Stomach smooth muscle (tissue), 2 donors: ENCODE measurements at regions not wholly inside any gene's neighbourhood (a gene's known extent, or its start where the extent isn't known, plus 50 kb on each side); places are given as distances from the start of the nearest gene placed in this dataset.

Experiments
- H3K27ac ChIP-seq: one replicate; pipeline ENCODE4 v1.7.0; 2013; ENCODE audit warnings: mild to moderate bottlenecking, low read length, inconsistent platforms
- H3K27me3 ChIP-seq, 2 donors: one replicate each; pipeline ENCODE4 v1.7.0; 2013; ENCODE audit warnings: low read length in 2 of 2; ENCODE audit not compliant: insufficient read depth in 2 of 2, control insufficient read depth in 1 of 2
- H3K36me3 ChIP-seq, 2 donors: one replicate each; pipeline ENCODE4 v1.7.0; 2013; ENCODE audit warnings: low read length in 2 of 2; ENCODE audit not compliant: control insufficient read depth in 2 of 2, insufficient read depth in 2 of 2
- H3K4me1 ChIP-seq: one replicate; pipeline ENCODE4 v1.7.0; 2013; ENCODE audit warnings: low read length; ENCODE audit not compliant: control insufficient read depth, insufficient read depth
- H3K4me3 ChIP-seq, 2 donors: one replicate each; pipeline ENCODE4 v1.7.0; 2013; ENCODE audit warnings: low read length in 2 of 2
- H3K9ac ChIP-seq, 2 donors: one replicate each; pipeline ENCODE4 v1.7.0; 2013; ENCODE audit warnings: low read length in 2 of 2, mild to moderate bottlenecking in 1 of 2
- H3K9me3 ChIP-seq, 2 donors: one replicate each; pipeline ENCODE4 v1.7.0; 2013; ENCODE audit warnings: low read length in 2 of 2; ENCODE audit not compliant: control insufficient read depth in 2 of 2
- donor health status: healthy.
- donor health status: Pancreatic carcinoma.

GRCh38 chr11:112826788-112827187, 134.4 kb upstream of the NCAM1 start:
- no peaks in the 10 kb centered on the region for H3K36me3 ChIP-seq
- no peak overlapping the region for H3K9ac ChIP-seq
- no peak overlapping the region for H3K27ac ChIP-seq
- H3K9me3 ChIP-seq, result no peaks in the 10 kb centered on the region
- no peaks in the 10 kb centered on the region for H3K27me3 ChIP-seq
- peaks cover 3% of the 10 kb centered on the region for H3K4me1 ChIP-seq
- no peak overlapping the region for H3K4me3 ChIP-seq

- H3K4me3 ChIP-seq, result no peak overlapping the region
- no peaks in the 10 kb centered on the region for H3K36me3 ChIP-seq
- no peaks in the 10 kb centered on the region for H3K9me3 ChIP-seq
- H3K27ac ChIP-seq, result no peak overlapping the region
- H3K27me3 ChIP-seq, result no peaks in the 10 kb centered on the region
- peaks cover 3% of the 10 kb centered on the region for H3K4me1 ChIP-seq
- H3K9ac ChIP-seq, result no peak overlapping the region
Measured at GRCh38 chr11:112828421-112828820, 132.8 kb upstream of the NCAM1 start.

- Histone ChIP-seq H3K4me1 (peaks cover 14% of the 10 kb centered on the region), H3K9ac (no peak overlapping the region), H3K36me3 (no peaks in the 10 kb centered on the region), H3K9me3 (no peaks in the 10 kb centered on the region), H3K27ac (no peak overlapping the region), H3K27me3 (no peaks in the 10 kb centered on the region), H3K4me3 (no peak overlapping the region)
Measured at GRCh38 chr11:112829971-112830654, 131.1 kb upstream of the NCAM1 start.

GRCh38 chr11:112831041-112831440, 130.2 kb upstream of the NCAM1 start:
- H3K27ac ChIP-seq, result no peak overlapping the region
- no peak overlapping the region for H3K4me3 ChIP-seq
- peaks cover 14% of the 10 kb centered on the region for H3K4me1 ChIP-seq
- no peaks in the 10 kb centered on the region for H3K36me3 ChIP-seq
- no peak overlapping the region for H3K9ac ChIP-seq
- H3K27me3 ChIP-seq, result no peaks in the 10 kb centered on the region
- no peaks in the 10 kb centered on the region for H3K9me3 ChIP-seq

GRCh38 chr11:112831969-112832766, 129.1 kb upstream of the NCAM1 start:
- no peak overlapping the region for H3K9ac ChIP-seq
- no peaks in the 10 kb centered on the region for H3K36me3 ChIP-seq
- no peak overlapping the region for H3K4me3 ChIP-seq
- H3K27ac ChIP-seq, result no peak overlapping the region
- peaks cover 14% of the 10 kb centered on the region for H3K4me1 ChIP-seq
- no peaks in the 10 kb centered on the region for H3K9me3 ChIP-seq
- H3K27me3 ChIP-seq, result no peaks in the 10 kb centered on the region

- H3K36me3 ChIP-seq, result no peaks in the 10 kb centered on the region
- no peak overlapping the region for H3K9ac ChIP-seq
Measured at GRCh38 chr11:112834277-112834755, 126.9 kb upstream of the NCAM1 start.

GRCh38 chr11:112835591-112836255, 125.5 kb upstream of the NCAM1 start:
- no peaks in the 10 kb centered on the region for H3K27me3 ChIP-seq
- H3K4me3 ChIP-seq, result no peak overlapping the region
- H3K9ac ChIP-seq, result no peak overlapping the region
- no peaks in the 10 kb centered on the region for H3K9me3 ChIP-seq
- H3K36me3 ChIP-seq, result no peaks in the 10 kb centered on the region
- H3K4me1 ChIP-seq, result peaks cover 23% of the 10 kb centered on the region
- H3K27ac ChIP-seq, result no peak overlapping the region

More at GRCh38 chr11:112834277-112834755, 126.9 kb upstream of the NCAM1 start:
- Histone ChIP-seq H3K27me3 (no peaks in the 10 kb centered on the region), H3K4me1 (peaks cover 23% of the 10 kb centered on the region), H3K4me3 (no peak overlapping the region), H3K9me3 (no peaks in the 10 kb centered on the region), H3K27ac (no peak overlapping the region)

- Histone ChIP-seq H3K9ac (no peak overlapping the region), H3K36me3 (no peaks in the 10 kb centered on the region), H3K9me3 (no peaks in the 10 kb centered on the region), H3K27ac (no peak overlapping the region), H3K4me3 (no peak overlapping the region), H3K4me1 (peaks cover 23% of the 10 kb centered on the region), H3K27me3 (no peaks in the 10 kb centered on the region)
Measured at GRCh38 chr11:112836256-112836602, 125.0 kb upstream of the NCAM1 start.

- H3K9ac ChIP-seq, result no peak overlapping the region
- H3K27me3 ChIP-seq, result no peaks in the 10 kb centered on the region
- peaks cover 23% of the 10 kb centered on the region for H3K4me1 ChIP-seq
- no peak overlapping the region for H3K27ac ChIP-seq
- no peaks in the 10 kb centered on the region for H3K36me3 ChIP-seq
- no peaks in the 10 kb centered on the region for H3K9me3 ChIP-seq
- no peak overlapping the region for H3K4me3 ChIP-seq
Measured at GRCh38 chr11:112837162-112837826, 123.9 kb upstream of the NCAM1 start.

- Histone ChIP-seq H3K27ac (no peak overlapping the region), H3K36me3 (no peaks in the 10 kb centered on the region)
Measured at GRCh38 chr11:112839051-112839450, 122.2 kb upstream of the NCAM1 start.

More at GRCh38 chr11:112839051-112839450, 122.2 kb upstream of the NCAM1 start:
- no peaks in the 10 kb centered on the region for H3K9me3 ChIP-seq
- peaks cover 16% of the 10 kb centered on the region for H3K4me1 ChIP-seq
- no peak overlapping the region for H3K9ac ChIP-seq
- no peak overlapping the region for H3K4me3 ChIP-seq
- no peaks in the 10 kb centered on the region for H3K27me3 ChIP-seq
